Lower leg skin (tissue), 3 donors: ENCODE measurements at regions not wholly inside any gene's neighbourhood (a gene's known extent, or its start where the extent isn't known, plus 50 kb on each side); places are given as distances from the start of the nearest gene placed in this dataset.

Experiments used
- CTCF ChIP-seq, 3 donors: fragments of 450-650 bp; IDR thresholded peaks; one replicate each; pipeline ENCODE4 v1.5.1; 2016; ENCODE audit warnings: antibody characterized with exemption in 3 of 3, mild to moderate bottlenecking in 3 of 3, moderate library complexity in 2 of 3
- POLR2A ChIP-seq, 2 donors: fragments of 450-650 bp; IDR thresholded peaks; one replicate each; pipeline ENCODE4 v1.6.1; 2016 to 2017; ENCODE audit warnings: antibody characterized with exemption in 2 of 2, mild to moderate bottlenecking in 1 of 2, moderate library complexity in 1 of 2

- TF ChIP-seq POLR2A (IDR thresholded peaks at IDR 0.05) = no peak
- TF ChIP-seq CTCF (IDR thresholded peaks at IDR 0.05) = no peak
These were observed 178.0 kb downstream of the UBE2E3 start for GRCh38 chr2:181158427-181158826.
